ENCODE measurements at regions not wholly inside any gene's neighbourhood (a gene's known extent, or its start where the extent isn't known, plus 50 kb on each side); places are given as distances from the start of the nearest gene placed in this dataset.

- TF ChIP-seq FOXA1 (IDR thresholded peaks at IDR 0.05) (no peak), BHLHE40 (IDR thresholded peaks at IDR 0.05; ENCODE audit: borderline replicate concordance) (no peak), FOXM1 (IDR thresholded peaks at IDR 0.05; ENCODE audit: borderline replicate concordance) (no peak)
These were observed 151.1 kb downstream of the ZNF281 start for GRCh38 chr1:200258447-200259375.

All from HEK293T (cell line).